ENCODE measurements at regions not wholly inside any gene's neighbourhood (a gene's known extent, or its start where the extent isn't known, plus 50 kb on each side); places are given as distances from the start of the nearest gene placed in this dataset.

GRCh38 chr16:22630242-22630641 is 119.6 kb downstream of the NPIPB5 start:
- ATAC-seq (ENCODE audit: low read depth): no peak
- WGBS (ENCODE audit: insufficient coverage): 98% methylated on average over 4 of the region's 4 CpGs

GRCh38 chr16:22631264-22631663 is 120.6 kb downstream of the NPIPB5 start:
- WGBS (ENCODE audit: insufficient coverage): 91% methylated on average over 7 of the region's 9 CpGs
- ATAC-seq (ENCODE audit: low read depth): no peak

More at GRCh38 chr16:22630242-22630641, 119.6 kb downstream of the NPIPB5 start:
- H3K4me3 ChIP-seq (ENCODE audit: control extremely low read depth in 1 of 5, extremely low read depth in 1 of 5, insufficient read depth in 1 of 5, low read depth in 2 of 5, low read length in 4 of 5): no peak overlapping the region
- H3K9ac ChIP-seq (ENCODE audit: low read length): no peak overlapping the region
- H4K20me1 ChIP-seq (ENCODE audit: control insufficient read depth, insufficient read depth, low read length, poor library complexity, severe bottlenecking): no peaks in the 10 kb centered on the region
- H3K4me1 ChIP-seq (ENCODE audit: control insufficient read depth in 2 of 2, insufficient read depth in 2 of 2, low read length in 2 of 2): no peaks in the 10 kb centered on the region
- DNase-seq: no peak
- no peaks in the 10 kb centered on the region for H3K4me1 Mint-ChIP-seq
- H3K4me2 ChIP-seq (replicated peaks; ENCODE audit: low read depth, low read length, poor library complexity, severe bottlenecking): no peak overlapping the region
- no peak overlapping the region for H3K27ac ChIP-seq (ENCODE audit: low read length in 2 of 2)
- TF ChIP-seq CTCF (IDR thresholded peaks at IDR 0.05): no peak
- no peak for TF ChIP-seq EZH2 (IDR thresholded peaks at IDR 0.05; ENCODE audit: borderline replicate concordance, insufficient read depth, low read depth, low read length, poor library complexity, severe bottlenecking)
- H3K9me3 Mint-ChIP-seq (ENCODE audit: insufficient read depth): no peaks in the 10 kb centered on the region
- H3K9me3 ChIP-seq (ENCODE audit: control extremely low read depth in 1 of 3, control insufficient read depth in 2 of 3, insufficient read depth in 1 of 3, low read length in 2 of 3): no peaks in the 10 kb centered on the region
- ChIA-PET CTCF (interaction anchor here (1.4 kb wide), 1 partner anchor 9 kb away, joined by 6 read pairs; no protein-coding TSS in a partner anchor), POLR2A (no interaction called here)
- intact Hi-C loops (cut with micrococcal nuclease): no loop called here
- peaks cover 23% of the 10 kb centered on the region for H3K27me3 Mint-ChIP-seq
- H3K4me3 Mint-ChIP-seq: no peak overlapping the region
- H2AFZ ChIP-seq (ENCODE audit: insufficient read depth, low read depth, low read length, poor library complexity, severe bottlenecking): no peak overlapping the region
- H3K27me3 ChIP-seq (replicated peaks in 1 of 4; ENCODE audit: control extremely low read depth in 1 of 4, control insufficient read depth in 3 of 4, insufficient read depth in 4 of 4, low read length in 3 of 4): peaks cover 0 to 10% (median 1%) of the 10 kb centered on the region in 4 experiments
- no peak overlapping the region for H3K27ac Mint-ChIP-seq
- H3K36me3 ChIP-seq (replicated peaks in 1 of 2; ENCODE audit: control extremely low read depth in 1 of 2, control insufficient read depth in 1 of 2, extremely low read depth in 1 of 2, insufficient read depth in 2 of 2, low read length in 1 of 2): no peaks in the 10 kb centered on the region
- H3K79me2 ChIP-seq (ENCODE audit: control insufficient read depth, insufficient read depth, low read length): no peaks in the 10 kb centered on the region

More at GRCh38 chr16:22631264-22631663, 120.6 kb downstream of the NPIPB5 start:
- no peaks in the 10 kb centered on the region for H3K79me2 ChIP-seq (ENCODE audit: control insufficient read depth, insufficient read depth, low read length)
- peaks cover 0 to 13% (median 0%) of the 10 kb centered on the region in 4 experiments for H3K27me3 ChIP-seq (replicated peaks in 1 of 4; ENCODE audit: control extremely low read depth in 1 of 4, control insufficient read depth in 3 of 4, insufficient read depth in 4 of 4, low read length in 3 of 4)
- H3K4me2 ChIP-seq (replicated peaks; ENCODE audit: low read depth, low read length, poor library complexity, severe bottlenecking): no peak overlapping the region
- H3K4me3 ChIP-seq (ENCODE audit: control extremely low read depth in 1 of 5, extremely low read depth in 1 of 5, insufficient read depth in 1 of 5, low read depth in 2 of 5, low read length in 4 of 5): no peak overlapping the region
- Mint-ChIP-seq H3K27me3 (peaks cover 27% of the 10 kb centered on the region), H3K9me3 (ENCODE audit: insufficient read depth) (no peaks in the 10 kb centered on the region), H3K4me1 (no peaks in the 10 kb centered on the region), H3K4me3 (no peak overlapping the region), H3K27ac (no peak overlapping the region)
- intact Hi-C loops (cut with micrococcal nuclease): no loop called here
- H3K9ac ChIP-seq (ENCODE audit: low read length): no peak overlapping the region
- H3K27ac ChIP-seq (ENCODE audit: low read length in 2 of 2): no peak overlapping the region
- H4K20me1 ChIP-seq (ENCODE audit: control insufficient read depth, insufficient read depth, low read length, poor library complexity, severe bottlenecking): no peaks in the 10 kb centered on the region
- DNase-seq: no peak
- no peaks in the 10 kb centered on the region for H3K36me3 ChIP-seq (replicated peaks in 1 of 2; ENCODE audit: control extremely low read depth in 1 of 2, control insufficient read depth in 1 of 2, extremely low read depth in 1 of 2, insufficient read depth in 2 of 2, low read length in 1 of 2)
- H3K9me3 ChIP-seq (ENCODE audit: control extremely low read depth in 1 of 3, control insufficient read depth in 2 of 3, insufficient read depth in 1 of 3, low read length in 2 of 3): no peaks in the 10 kb centered on the region
- no peak overlapping the region for H2AFZ ChIP-seq (ENCODE audit: insufficient read depth, low read depth, low read length, poor library complexity, severe bottlenecking)
- POLR2A ChIA-PET: no interaction called here
- CTCF ChIA-PET: no interaction called here
- TF ChIP-seq EZH2 (IDR thresholded peaks at IDR 0.05; ENCODE audit: borderline replicate concordance, insufficient read depth, low read depth, low read length, poor library complexity, severe bottlenecking) (no peak), CTCF (IDR thresholded peaks at IDR 0.05) (no peak)
- no peaks in the 10 kb centered on the region for H3K4me1 ChIP-seq (ENCODE audit: control insufficient read depth in 2 of 2, insufficient read depth in 2 of 2, low read length in 2 of 2)

Measured in B cell (primary cell).